ENCODE measurements at regions not wholly inside any gene's neighbourhood (a gene's known extent, or its start where the extent isn't known, plus 50 kb on each side); places are given as distances from the start of the nearest gene placed in this dataset.
"Not testable (repeated sequence)": the region's sequence is repeated elsewhere in the genome, so short reads cannot be mapped to it uniquely, and the experiment has no call there.

DNA sequence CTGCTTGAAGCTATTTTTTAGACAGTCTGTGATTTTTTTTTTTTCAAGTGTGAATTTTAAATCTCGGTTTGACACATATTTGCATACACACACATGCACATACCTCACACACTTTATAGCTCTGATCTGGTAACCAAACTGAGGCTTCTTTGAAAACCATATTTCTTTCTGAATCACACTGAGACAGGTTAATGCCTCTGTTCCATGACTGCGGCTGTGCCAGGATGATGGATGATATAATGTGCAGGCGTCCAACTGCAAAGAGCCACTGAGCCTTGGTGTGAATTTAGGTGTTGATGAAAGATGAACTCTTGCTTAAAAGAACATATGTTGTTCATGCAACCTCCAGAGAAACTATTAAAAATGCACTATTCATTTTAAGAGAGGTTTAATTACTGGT lies 504.0 kb upstream of the OLFM3 start:
- no peak for DNase-seq (ENCODE audit: low spot score)

GRCh38 chr1:102498929-102499328 lies 502.2 kb upstream of the OLFM3 start:
- DNase-seq (ENCODE audit: low spot score): no peak

DNA sequence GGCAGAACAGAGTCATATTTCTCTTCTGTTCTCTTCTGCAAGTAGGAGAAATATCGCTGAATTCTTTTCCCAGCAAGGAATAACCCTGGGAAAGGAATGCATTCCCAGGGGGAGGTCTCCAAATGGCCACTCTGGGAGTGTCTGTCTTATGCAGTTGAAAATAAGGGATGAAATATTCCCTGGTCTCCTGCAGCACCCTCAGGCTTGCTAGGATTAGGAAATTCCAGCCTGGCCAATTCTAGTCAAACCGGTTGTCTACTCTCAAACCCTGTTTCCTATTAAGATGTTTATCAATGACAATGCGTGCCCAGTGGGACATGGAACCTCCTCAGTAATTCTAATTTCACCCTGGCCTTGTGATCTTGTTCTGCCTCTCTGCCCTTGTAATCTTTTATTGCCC lies 501.1 kb upstream of the OLFM3 start:
- not testable (repeated sequence) for DNase-seq (ENCODE audit: low spot score)

DNA sequence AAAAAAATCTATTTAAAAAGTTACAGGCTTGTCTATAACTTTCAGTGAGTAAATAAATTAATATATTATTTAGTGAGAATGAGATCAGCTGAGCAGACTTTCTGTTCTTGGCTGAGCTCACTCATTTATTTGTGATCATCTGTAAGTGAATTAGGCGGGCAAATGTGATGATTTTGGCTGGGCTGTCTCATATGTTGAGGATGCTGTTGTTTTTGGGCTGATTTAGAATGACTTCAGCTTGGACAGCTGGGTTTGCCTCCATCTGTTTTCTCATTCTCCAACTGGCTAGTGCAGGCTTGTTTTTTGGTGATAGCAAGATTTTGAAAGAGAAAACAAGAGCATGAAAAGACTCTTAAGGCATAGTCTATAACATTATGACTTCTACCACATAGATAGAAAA lies 475.8 kb upstream of the OLFM3 start:
- DNase-seq (ENCODE audit: low spot score): no peak

DNA sequence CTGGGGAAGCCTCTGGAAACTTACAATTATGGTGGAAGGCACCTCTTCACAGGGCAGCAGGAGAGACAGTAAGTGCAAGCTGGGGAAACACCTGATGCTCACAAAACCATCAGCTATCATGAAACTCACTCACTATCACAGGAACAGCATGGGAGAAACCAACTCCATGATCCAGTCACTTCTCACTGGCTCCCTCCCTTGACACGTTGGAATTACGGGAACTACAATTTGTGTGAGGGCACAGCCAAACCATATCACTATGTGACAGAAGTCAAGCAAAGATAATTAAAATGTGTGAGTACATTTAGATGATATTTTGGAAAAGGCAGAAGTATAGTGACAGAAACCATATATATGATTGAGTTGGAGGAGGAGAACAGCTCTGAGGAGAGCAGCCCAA lies 474.0 kb upstream of the OLFM3 start:
- DNase-seq (ENCODE audit: low spot score): no peak

- no peak for DNase-seq (ENCODE audit: low spot score)
Measured at GRCh38 chr1:102466487-102466886, 469.8 kb upstream of the OLFM3 start.

DNA sequence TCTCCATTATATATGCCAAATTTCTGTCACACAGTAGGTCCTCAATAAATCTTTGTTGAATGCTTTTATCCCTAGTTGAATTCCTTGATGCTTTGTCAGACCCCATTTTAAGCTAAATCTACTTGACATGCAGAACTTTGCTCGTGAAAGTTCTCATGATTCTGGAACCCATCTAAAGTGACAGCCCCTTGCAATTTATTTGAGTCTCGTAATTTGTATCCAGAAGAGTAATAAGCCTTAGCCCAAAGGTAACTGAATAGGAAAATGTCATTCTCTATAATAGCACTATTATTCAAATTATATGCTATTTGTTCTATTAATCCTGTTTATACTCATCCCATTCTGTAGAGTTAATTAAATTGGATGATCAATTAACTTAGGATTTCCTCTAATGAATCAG lies 466.6 kb upstream of the OLFM3 start:
- DNase-seq (ENCODE audit: low spot score): no peak

GRCh38 chr1:102442317-102442716 lies 445.6 kb upstream of the OLFM3 start:
- DNase-seq (ENCODE audit: low spot score): not testable (repeated sequence)

- no peak for DNase-seq (ENCODE audit: low spot score)
Measured at GRCh38 chr1:102435483-102435882, 438.8 kb upstream of the OLFM3 start.

DNA sequence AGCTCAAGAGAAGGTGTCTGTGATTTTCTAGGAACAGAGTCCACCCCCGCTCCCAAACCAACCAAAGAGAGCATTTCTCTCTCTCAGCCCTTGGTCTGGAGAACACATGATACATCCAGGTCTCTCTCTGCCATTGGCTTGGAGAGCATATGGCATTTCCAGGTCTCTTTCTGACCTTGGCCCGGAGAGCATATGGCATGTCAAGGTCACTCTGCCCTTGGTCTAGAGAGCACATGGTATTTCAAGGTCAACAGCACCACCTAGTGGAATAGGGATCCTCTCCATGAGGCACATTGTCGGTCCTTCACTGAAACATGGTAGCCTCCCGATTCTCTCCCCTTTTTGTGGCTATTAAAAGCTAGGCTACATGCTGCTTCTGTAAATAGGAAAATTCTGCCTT lies 437.7 kb upstream of the OLFM3 start:
- DNase-seq (ENCODE audit: low spot score): no peak

DNA sequence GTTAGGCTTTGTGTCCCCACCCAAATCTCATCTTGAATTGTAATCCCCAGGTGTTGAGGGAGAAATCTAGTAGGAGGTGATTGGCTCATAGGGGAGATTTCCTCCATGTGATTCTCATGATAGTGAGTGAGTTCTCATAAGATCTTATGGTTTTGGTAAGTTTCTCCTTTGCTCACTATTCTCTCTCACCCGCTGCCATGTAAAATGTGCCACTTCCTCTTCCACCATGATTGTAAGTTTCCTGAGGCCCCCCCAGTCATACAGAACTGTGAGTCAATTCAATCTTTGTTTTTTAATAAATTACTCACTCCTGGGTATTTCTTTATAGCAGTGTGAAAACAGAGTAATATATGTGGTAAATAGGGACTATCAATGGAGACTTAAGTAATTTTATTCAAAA lies 434.5 kb upstream of the OLFM3 start:
- DNase-seq (ENCODE audit: low spot score): no peak

GRCh38 chr1:102420034-102420433 lies 423.3 kb upstream of the OLFM3 start:
- DNase-seq (ENCODE audit: low spot score): peak; percentile 2

All from HuH-7 (cell line).